NB4 (cell line): ENCODE measurements at regions not wholly inside any gene's neighbourhood (a gene's known extent, or its start where the extent isn't known, plus 50 kb on each side); places are given as distances from the start of the nearest gene placed in this dataset.

ENCODE experiments used
- DNase-seq: peaks from one replicate; pipeline ENCODE4 v3.0.0; 2010; ENCODE audit warnings: low read depth
- H3K4me3 ChIP-seq: one replicate; pipeline ENCODE4 v1.5.1; 2011; ENCODE audit warnings: mild to moderate bottlenecking, low read depth, low read length, moderate library complexity
- CTCF ChIP-seq: IDR thresholded peaks from one replicate; pipeline ENCODE4 v1.5.1; 2012; ENCODE audit warnings: low read depth, low read length
- MAX ChIP-seq: IDR thresholded peaks from 2 replicates; pipeline ENCODE4 v1.6.1; 2011; ENCODE audit warnings: low read depth, low read length
- MYC ChIP-seq: IDR thresholded peaks from 2 replicates; pipeline ENCODE4 v1.6.1; 2011; ENCODE audit warnings: low read depth, low read length
- POLR2A ChIP-seq: IDR thresholded peaks from 2 replicates; pipeline ENCODE4 v1.6.1; 2011; ENCODE audit warnings: mild to moderate bottlenecking; ENCODE audit not compliant: insufficient read length; ENCODE audit errors: extremely low read depth

DNA sequence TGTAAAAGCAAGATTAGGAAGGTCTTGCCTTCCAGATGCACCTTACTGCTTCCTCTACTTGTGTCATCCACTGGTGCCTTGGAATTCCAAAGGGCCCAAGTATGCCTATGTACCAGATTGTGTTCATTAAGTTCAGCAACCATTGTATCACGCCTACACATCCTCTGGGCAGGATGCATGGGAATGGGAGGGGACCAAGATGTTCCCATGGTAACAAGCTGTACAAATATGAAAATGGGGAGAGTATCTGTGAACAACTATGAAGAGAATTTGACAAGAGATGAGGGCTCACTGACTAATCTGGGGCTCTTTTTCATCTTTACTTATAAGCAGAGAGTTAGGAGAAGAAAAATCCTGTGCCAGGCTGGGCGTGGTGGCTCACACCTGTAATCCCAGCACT lies 137.8 kb upstream of the MAP1B start:
- DNase-seq = no peak
- TF ChIP-seq MYC (no peak), MAX (no peak), CTCF (no peak), POLR2A (no peak)
- H3K4me3 ChIP-seq = no peak overlapping the region

GRCh38 chr5:71971862-71972261 lies 135.4 kb upstream of the MAP1B start:
- TF ChIP-seq POLR2A = no peak
- TF ChIP-seq MYC = no peak
- no peak for TF ChIP-seq CTCF
- no peak for TF ChIP-seq MAX
- no peak for DNase-seq
- H3K4me3 ChIP-seq = no peak overlapping the region

DNA sequence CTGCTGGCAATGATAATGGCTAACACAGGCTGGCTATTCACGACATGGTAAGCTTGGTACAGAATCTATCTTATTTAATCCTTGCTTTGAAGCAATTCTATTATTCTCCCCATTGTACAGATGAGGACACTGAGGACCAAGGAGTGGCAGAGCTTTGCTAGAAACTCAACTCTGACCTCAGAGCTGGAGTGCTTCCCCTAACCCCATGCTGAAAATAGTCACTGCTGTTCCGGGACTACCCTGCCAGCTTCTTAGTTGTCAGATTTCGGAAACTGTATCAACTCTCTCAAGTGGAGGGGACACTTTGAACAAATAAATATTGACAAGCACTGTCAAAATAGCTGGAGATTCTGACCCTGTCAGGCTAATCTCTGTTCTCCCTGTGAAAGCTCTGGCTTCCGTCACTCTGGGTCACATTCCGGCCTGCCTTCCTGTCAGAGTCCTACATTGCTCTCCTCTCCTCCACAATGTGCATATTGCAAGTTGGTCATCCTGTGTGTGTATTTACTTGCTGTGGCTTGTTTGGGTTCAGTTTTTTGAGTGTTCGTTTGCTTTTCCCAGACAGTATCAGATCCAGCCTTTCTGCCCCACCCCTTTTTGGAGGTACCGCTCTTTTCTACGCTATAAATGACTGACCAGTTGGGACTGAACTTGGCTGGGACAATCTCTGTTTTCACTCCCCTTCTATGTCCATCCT lies 134.3 kb upstream of the MAP1B start:
- DNase-seq = no peak
- no peak overlapping the region for H3K4me3 ChIP-seq
- TF ChIP-seq MYC = no peak
- no peak for TF ChIP-seq CTCF
- TF ChIP-seq MAX = no peak
- no peak for TF ChIP-seq POLR2A

DNA sequence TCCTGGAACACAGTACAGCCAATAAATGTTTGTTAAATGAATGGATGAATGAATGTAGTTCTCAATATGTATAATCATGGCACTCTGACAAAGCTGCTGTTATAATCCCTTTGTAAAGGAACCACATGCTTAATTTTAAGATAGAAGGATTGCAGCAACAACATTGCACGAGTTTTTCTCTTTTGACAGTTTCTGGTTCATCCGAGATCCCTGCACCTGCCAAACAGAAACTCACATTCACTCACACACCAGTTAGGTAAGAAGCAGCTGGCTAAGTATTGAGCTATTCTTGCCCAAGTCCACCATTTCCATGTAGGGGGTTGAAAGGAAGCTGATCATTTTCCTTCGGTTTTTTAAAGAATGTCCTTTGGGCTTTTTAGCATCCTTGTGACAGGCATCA lies 133.7 kb upstream of the MAP1B start:
- no peak overlapping the region for H3K4me3 ChIP-seq
- no peak for DNase-seq
- TF ChIP-seq POLR2A = no peak
- no peak for TF ChIP-seq MYC
- TF ChIP-seq MAX = no peak
- no peak for TF ChIP-seq CTCF

- H3K4me3 ChIP-seq = no peak overlapping the region
- TF ChIP-seq CTCF = no peak
- no peak for TF ChIP-seq POLR2A
- no peak for TF ChIP-seq MYC
- no peak for TF ChIP-seq MAX
- DNase-seq = no peak
Observed at GRCh38 chr5:71974165-71974564, 133.1 kb upstream of the MAP1B start.
